ENCODE measurements at regions not wholly inside any gene's neighbourhood (a gene's known extent, or its start where the extent isn't known, plus 50 kb on each side); places are given as distances from the start of the nearest gene placed in this dataset.

DNA sequence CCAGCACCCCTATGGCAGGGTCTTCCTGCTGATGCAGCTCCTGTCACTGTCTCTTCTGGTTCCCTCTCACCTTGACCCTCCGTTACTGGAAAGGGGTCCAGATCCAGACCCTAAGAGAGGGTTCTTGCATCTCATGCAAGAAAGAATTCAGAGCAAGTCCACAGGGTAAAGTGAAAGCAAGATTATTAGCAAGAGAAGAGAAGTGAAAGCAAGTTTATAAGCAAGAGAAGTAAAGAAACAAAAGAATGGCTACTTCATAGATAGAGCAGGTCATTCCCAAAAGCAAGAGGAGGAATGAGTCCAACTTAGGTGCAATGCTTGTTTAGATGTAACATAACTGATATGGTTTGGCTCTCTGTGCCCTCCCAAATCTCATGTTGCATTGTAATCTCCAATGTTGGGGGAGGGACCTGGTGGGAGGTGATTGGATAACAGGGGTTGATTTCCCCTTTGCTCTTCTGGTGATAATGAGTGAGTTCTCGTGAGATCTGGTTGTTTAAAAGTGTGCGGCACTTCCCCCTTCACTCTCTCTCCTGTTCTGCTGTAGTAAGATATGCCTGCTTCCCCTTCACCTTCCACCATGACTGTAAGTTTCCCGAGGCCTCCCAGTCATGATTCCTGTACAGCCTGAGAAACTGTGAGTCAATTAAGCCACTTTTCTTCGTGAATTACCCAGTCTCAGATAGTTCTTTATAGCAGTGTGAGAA is 183.3 kb downstream of the MED10 start:
- no peak for DNase-seq (ENCODE audit: low spot score)

DNA sequence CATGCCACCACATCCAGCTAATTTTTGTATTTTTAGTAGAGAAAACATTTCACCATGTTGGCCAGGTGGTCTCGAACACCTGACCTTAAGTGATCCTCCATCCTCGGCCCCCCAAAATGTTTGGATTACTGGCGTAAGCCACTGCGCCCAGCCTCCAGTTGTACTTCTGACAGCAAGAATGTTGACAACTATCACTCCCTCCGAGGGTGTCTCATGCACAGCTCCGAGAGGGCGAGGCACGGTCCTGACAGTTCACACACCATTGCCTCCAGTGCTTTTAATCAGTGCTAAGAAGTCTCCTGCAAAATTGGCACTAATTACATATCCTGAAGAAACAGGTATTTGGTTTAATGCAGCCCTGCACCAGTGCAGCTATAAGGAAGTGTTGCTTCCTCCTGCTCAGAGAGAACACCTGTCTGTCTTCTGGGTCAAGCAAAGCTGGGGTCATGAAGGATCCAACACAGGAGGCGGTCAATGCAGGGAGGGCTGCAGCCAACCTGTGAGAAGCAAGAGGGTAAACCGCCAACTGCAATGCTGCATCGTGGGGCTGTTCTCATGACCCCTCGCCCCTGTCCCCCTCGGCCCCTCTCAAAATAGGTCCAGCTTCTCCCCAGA is 184.0 kb downstream of the MED10 start:
- no peak for DNase-seq (ENCODE audit: low spot score)

DNA sequence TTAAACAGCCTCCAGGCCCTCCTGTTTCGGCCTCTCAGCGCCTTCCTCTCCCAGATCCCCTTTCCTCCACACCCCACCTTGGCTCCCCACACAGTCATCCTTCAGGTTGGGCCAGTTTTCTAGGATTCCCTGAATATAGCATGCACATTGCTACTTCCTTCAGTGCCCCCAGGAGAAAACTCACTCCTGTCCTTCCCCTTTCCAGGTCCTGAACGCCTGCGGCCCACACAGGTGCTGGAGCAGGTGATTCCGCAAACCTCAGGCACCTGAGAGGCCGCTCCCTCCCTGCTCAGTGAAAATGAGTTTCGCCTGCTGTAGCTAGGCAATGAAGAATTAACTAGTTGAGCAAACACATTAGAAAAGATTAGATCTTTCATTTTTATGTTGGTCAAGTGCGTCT is 185.0 kb downstream of the MED10 start:
- DNase-seq (ENCODE audit: low spot score) = no peak

DNA sequence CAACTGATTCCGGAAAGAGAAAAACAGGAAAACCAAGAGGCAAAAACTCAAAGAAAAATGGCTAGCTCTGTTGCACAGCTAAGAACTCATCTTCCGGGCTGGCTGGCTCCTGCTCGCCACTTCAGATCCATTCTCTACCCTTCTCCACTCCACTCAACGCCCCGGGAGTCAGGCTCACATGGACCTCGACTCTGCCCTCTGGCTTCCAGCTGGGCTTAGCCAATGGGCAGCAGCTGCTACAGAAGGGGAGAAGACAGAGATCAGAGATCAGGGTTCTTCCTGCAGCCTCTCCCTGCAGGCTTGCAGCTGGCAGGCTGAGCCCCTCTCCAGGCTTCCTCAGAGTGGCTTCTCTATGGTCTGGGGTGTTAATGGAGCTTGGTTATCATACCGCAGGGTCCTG is 187.5 kb downstream of the MED10 start:
- DNase-seq (ENCODE audit: low spot score) = no peak

DNA sequence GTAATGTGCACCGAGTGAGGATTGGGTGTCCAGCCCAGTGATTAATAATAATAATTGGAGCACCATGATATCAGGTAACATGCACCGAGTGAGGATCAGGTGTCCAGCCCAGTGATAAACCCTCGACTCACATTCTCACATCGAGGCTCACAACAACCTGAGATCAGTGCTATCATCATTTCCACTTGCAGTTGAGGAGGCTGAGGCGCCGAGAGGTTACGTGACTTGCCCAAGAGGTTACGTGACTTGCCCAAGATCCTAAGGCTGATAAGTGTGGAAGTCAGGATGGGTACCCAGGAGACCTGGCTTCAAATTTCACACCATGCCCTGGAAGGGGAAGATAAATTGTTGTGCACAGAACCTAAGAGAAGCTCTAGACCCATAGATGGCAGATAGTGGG is 189.4 kb downstream of the MED10 start:
- no peak for DNase-seq (ENCODE audit: low spot score)

DNA sequence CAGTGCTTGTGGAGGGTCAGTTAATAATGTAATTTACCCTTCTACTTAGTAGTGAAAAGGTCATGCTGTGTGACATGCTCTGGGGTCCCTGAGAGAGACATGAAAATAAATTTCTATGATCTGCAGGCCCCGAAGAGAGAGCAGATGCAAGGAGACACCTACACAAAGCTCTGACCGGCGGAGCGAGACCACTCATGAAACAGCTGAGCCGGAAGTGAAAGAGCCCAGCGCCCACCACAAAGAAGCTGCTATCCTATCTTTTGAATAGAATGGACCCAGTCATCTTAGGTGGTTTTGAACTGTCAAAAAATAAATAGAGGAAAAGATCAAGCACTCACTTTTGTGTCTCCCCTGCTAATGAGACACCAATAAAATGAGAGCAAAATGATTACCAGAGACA is 190.0 kb downstream of the MED10 start:
- no peak for DNase-seq (ENCODE audit: low spot score)

DNA sequence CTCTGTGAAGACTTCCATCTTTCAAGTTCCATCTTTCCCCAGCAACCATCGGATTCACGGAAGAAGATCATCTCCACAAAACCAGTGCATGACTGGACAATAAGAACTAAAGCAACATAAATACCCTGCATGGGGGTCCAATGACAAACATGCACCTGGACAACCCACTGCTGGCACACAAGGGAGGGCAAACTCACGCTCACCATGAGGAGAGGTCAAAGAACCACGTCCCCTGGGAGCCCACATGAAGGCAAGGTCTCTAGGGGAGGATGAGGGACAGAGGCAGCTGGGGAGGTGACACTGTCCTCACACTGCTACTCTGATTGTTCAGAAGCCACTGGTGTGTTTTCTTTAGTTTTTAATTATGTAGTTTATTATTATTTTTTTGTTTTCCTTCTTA is 190.8 kb downstream of the MED10 start:
- DNase-seq (ENCODE audit: low spot score) = no peak

DNA sequence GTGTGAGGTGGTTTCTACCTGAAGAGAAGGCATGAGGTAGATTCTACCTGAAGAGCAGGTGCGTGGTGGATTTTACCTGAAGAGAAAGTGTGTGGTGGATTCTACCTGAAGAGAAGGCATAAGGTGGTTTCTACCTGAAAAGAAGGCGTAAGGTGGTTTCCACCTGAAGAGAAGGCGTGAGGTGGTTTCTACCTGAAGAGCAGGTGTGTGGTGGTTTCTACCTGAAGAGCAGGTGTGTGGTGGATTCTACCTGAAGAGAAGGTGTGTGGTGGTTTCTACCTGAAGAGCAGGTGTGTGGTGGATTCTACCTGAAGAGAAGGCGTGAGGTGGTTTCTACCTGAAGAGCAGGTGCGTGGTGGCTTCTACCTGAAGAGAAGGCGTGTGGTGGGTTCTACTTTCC is 192.8 kb downstream of the MED10 start:
- DNase-seq (ENCODE audit: low spot score) = no peak

DNA sequence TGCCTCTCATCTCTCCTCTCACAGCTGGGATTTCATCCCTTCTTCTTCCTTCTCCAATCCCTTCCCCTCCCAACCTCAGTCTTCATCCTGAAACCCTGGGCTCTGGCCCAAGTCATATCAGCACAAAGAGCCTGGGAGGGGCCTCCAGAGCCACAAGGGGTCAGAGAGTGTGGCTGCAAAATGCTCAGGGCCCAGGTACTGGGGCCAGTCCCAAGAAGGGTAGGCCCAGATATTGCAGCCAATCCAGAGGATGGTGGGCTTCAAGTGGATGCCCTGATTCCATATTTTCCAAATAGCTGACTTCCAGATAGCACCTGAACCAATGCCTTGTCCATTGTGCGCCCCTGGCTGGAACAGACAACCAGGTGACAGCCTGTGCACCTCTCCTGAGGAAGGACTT is 193.9 kb downstream of the MED10 start:
- DNase-seq (ENCODE audit: low spot score) = no peak

DNA sequence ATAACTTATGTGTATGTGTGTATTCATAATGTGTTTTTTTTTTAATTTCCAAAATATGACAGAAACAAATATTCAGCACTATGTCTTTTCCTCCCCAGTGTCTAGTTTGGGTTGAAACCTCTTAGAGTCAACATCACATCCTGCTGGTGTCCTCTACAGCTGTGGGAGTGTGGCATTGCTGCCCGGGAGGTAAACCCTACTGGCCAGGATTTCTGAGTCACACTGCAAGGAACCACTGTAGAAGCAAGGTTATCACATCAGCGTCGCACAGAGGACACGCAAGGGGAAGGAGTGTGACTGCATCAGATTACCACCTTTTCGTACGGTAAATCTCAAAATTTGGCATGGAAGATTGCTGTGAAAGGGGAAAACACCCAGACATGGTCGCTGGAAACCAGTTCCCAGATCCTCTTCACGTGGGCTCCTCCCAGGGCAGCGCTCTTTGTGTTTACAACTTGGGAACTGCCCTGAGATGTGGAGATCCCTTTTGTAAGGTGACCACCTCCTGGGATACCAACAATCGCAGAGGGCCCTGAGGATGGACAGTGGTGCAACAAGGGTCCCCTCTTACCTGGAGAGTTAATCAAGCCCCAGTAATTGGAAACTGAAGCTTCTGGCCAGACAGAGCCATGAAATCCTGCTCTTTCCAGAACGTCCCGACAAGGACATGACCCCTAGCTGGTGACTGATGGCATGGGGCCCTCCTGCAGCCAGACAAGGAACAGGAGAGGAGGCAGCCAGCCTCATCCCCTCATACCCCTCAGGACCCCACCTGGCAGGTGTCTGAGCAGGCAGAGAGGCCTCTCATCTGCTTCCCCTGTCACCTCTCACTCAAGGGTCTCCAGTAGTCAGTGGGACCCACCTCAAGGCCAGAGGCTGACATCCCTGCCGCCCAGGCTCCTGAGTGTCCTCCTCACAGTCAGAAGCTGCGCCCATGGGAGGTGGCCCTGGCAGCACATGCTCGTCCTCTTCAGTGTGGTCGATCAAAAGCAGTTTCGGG is 194.7 kb downstream of the MED10 start:
- DNase-seq (ENCODE audit: low spot score) = no peak

DNA sequence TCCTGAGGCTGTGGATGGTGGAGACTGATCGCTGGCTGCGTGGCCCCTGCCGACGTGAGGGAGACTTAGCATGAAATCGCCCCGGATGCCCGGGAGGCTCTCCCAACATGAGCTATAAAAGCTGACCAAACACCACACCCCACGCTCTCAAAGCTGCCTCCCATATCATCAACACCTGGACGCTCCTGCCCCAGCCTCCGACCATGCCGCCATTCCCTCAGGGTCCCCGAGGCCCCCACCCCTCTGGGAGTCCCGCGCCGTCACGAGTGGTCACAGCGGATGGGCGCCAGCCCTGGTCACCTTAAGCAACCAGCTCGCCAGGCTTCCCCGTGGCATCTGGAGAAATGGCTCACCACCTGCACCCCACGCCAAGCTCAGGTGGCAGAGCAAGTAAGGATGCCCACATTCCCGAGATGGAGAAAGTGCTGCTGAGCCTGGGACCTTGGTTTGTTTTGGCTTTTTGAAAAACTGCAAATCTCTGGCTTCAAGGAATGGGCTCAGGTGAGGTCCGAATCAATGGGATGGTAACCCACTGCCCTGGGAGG is 196.0 kb downstream of the MED10 start:
- no peak for DNase-seq (ENCODE audit: low spot score)

DNA sequence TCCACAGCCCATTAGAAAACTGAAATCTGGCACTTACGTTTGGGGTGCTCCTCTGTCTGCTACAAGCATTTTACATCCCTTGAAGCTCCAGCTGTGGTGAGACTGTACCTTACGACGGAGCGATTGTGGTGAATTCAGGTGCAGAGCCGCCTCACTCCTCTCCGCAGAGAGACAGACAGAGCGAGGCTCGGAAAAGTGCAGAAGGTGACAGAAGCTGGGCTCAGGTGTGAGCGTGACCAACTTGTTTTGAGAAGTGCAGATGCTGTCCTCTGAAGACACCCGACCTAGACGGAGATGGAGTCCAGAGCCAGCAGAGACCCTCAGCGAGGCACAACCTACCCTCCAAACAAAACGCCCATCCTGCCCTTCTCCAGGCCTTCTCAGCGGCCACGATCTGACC is 196.5 kb downstream of the MED10 start:
- DNase-seq (ENCODE audit: low spot score) = no peak

DNA sequence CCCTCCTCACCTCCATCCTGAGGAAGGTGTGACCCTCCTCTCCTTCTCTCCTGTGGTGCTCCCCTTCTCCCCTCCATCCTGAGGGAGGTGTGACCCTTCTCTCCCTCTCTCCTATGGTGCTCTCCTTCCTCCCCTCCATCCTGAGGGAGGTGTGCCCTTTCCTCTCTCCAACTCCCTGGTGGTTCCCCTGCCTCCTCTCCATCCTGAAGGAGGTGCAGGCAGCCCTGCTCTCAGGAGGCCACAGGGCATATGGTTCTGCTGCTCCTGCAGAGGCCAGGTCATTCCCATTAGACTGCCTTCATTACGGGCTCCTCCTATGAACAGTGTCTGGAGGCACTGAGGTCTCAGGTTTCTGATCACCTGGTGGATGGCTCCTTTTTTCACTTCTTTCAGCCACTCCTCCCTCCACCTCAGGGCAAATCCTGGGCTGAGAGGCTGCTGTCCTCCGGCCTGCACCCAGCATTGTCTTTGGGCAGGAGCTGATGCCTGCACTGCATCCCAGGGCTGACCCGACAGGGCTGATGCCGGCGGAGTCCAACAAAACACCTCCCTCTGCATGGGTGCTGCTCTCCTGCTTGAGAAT is 197.1 kb downstream of the MED10 start:
- no peak for DNase-seq (ENCODE audit: low spot score)

DNA sequence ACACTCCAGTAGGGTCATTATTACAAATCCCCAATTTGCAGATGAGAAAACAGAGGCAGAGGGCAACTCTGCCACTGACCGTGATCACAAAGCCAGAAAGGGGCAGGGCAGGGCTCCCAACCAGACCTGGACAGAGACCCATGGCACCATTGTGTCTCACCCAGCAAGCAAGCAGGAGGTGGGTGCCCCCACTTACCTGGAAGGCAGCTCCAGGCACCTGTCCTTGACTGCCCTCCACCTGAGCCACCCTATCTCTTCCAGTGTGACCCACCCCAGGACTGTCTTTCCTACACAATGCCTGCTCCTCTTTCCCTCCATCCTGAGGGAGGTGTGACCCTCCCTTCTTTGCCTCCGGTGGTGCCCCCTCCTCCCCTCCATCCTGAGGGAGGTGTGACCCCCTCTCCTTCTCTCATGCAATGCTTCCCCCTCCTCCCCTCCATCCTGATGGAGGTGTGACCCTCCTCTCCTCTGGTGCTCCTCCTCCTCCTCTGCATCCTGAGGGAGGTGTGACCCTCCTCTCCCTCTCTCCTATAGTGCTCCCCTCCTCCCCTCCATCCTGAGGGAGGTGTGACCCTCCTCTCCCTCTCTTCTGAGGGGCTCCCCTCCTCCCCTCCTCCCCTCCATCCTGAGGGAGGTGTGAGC is 198.0 kb downstream of the MED10 start:
- DNase-seq (ENCODE audit: low spot score) = no peak

DNA sequence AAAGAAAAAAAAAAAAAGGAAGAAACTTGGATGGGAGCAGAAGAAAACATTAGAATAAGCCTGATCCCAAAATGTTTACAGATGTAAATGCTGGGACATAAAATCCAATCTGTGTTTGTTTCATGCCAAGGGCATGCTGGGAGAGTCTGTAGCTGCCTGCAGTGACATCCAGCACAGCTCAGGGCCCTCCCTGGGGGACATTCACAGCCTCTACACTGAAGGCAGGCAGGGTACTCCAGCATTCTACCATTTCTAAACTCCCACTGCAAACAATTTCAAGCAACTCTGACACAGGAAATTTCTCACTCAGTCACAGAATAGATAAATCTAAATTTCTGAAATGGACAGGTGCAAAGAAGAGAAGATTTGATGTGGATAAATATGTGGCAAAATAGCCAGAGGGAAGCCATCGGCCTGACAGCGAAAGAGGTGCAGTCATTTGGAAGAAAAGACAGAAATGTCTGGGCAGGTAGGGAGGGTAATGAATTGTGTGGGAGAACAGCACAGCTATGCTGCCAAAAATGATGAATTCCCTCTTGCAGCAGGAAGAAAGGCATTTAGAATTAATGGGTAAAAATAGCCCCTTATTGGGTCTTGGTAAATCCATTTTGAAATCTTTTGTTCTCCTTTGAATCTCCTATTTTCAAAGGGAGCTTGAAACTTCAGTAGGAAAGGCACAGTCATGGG is 199.4 kb downstream of the MED10 start:
- DNase-seq (ENCODE audit: low spot score) = no peak

DNA sequence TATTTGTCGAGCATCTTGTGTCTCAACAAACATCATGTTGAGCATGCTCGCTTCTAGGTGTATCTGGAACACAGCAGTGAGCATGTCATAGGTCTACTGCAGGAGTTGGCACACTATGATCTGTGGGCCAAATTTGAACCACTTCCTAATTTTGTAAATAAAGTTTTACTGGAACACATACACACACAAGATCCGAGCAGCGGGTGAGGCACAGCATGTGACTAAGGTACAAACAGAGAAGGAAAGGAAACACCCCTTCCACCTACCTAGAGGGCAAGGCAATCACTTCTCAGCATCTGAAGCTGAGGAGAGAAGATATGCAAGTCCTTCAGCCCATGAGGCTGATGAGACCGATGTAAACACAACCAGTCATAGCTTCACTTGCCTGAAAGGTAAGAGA is 200.4 kb downstream of the MED10 start:
- DNase-seq (ENCODE audit: low spot score) = no peak

DNA sequence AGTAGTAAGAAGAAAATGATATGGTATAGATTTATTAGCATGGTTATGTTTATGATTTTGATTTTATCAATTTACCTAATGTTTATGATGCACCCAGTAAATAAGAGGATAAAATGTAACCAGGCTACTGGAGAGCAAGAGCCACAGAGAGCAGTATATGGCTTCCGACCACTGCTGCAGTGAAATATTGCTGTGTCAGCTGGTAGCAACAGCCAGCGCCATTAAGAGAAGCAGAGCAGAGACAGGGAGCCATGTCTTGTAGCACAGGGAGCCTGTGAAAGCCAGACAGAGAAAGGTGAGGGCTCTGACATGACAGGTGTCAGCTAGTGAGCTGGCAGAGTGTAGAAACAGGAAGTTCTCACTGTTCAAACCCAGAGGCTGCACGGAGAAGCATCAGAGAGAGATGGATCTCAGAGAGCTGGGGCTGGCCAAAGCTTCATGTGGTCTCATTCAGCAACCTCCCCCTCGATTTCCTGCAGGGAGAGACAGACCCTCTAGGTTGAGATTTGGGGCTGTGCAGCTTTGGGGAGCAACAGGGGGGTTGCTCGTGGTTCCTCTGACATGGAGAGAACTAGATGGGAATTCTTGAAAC is 202.1 kb downstream of the MED10 start:
- no peak for DNase-seq (ENCODE audit: low spot score)

DNA sequence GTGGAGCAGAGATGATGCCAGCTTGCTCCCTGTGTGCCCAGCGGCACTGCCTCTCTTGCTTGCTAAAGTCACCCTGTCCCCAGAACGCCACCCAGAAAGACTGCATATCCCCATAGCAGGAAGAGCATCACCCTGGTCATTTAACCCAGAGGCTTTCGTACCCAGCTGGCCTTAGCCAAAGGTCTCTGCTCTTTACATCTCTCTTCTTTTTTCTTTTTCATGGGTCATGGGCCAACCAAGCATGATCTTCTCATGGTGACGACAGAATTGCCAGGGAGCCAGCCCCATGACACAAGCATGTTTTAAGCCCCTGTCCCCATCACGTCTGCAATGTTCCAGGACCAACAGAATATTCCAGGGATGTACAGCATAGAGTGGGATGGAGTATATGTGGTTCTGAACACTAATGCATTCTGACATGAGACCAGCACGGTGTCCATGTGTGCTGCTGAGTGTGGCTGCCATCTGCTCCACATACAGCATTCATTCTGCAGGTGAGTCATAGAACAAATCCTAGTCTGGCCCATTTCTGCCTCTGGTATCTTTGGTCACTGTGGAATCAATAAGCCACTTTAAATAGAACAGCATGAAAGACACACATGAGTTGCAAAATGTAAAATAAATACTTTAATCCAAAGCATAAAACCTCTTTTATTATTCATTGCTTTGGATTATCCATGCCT is 203.0 kb downstream of the MED10 start:
- no peak for DNase-seq (ENCODE audit: low spot score)

DNA sequence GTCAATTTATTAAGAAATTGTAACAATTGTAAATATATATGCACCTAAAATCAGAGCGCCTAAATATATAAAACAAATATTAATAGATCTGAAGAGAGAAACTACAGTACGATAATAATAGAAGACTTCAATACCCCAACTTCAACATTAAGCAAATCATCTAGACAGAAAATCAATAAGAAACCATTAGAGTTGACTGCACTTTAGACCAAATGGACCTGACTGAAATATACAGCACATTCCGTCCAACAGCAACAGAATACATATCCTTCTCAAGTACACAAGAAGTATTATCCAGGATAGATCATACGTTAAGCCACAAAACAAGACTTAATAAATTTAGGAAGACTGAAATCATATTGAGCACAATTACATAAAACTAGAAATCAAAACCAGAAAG is 208.7 kb downstream of the MED10 start:
- no peak for DNase-seq (ENCODE audit: low spot score)

DNA sequence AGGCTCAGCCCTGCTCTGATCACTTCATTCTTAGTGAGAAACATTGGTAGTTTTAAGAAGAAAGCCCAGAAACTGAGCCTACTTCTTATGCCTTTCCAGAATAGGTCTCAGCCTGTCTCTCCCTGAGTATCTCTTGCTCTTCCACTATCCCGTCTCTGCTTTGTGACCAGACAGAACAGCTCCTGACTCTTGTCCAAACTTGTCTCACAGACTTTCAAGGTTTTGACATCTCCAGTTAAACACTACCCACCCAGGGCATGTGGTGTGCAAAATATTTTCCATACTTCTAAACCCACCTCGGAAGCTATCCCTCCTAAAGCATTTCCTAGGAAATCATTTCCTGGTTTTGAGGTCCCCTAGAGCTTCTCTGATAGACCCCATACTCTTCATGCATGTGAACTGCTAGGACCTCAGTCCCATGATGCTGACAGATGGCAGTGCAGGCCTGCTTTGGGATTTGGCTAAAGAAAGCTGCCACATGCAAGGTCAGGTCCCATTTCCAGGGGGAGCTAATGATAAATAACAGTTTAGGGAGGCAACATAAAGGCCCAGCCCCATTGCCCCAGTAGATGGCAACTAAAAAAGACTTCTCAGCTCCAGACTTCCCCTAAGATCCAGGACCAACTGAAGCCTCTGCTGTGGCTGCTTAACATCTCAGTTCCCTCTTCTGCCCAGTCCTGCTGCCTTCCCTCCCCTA is 211.5 kb downstream of the MED10 start:
- no peak for DNase-seq (ENCODE audit: low spot score)
